GM18873 (cell line): ENCODE measurements at regions not wholly inside any gene's neighbourhood (a gene's known extent, or its start where the extent isn't known, plus 50 kb on each side); places are given as distances from the start of the nearest gene placed in this dataset.
"Not testable (repeated sequence)": the region's sequence is repeated elsewhere in the genome, so short reads cannot be mapped to it uniquely, and the experiment has no call there.

Experiments used
- ATAC-seq: cut with Tn5 transposase; IDR thresholded peaks from one replicate; pipeline ENCODE4 v1.9.1; 2021; ENCODE audit warnings: mild to moderate bottlenecking, moderate library complexity, moderate number of reproducible peaks; ENCODE audit not compliant: unreplicated experiment, low FRiP score

- no peak for ATAC-seq
Measured at GRCh38 chr14:86414146-86414545, 884.2 kb downstream of the FLRT2 start.

DNA sequence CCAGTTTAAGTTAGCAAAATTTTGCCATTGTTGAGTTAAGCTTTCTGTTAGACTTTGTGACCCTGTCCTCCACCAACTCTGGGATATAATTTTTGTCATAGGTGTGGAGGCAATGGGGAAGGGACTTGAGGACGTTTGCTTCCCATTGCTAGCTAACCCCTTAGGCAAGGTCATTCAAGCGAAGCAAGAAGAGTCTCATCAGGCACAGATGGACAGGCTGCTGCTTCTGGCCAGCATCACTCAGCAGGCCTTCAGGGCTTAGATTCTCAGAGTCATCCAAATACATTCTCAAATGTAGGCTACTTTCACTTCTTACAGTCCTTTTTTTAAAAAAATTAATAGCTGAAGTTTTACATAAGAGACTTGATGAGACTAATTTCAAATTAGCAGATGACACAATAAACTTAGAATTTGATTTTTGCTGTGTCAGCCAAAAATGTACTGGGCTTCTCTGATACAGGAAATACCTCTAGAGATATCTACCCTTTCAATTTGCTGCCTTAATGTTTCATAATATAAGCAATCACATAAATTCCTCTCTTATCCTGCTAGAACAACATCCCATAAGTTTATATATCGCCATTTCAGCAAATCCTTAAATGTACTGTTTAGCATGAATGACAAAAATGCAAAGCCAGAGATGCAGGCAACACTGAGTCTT is 875.2 kb downstream of the FLRT2 start:
- ATAC-seq = no peak

DNA sequence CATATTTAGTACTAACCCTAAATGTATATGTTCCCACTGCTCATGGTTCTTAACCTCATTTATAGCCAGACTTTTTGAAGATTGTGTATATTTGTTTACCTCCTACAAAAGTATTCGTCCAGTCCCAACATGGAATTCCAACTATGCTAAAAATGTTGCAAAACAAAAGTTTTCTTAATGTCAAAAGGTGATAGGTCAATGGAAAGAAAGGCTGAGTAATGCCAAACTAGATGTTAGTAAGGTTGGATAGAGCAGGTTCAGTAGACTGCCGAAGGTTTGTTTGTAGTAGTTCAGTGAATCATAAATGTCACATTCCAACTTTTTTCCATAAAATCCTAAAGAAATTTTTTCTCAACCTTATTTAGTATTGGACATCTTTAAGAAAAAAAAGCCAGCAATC is 874.5 kb downstream of the FLRT2 start:
- no peak for ATAC-seq

DNA sequence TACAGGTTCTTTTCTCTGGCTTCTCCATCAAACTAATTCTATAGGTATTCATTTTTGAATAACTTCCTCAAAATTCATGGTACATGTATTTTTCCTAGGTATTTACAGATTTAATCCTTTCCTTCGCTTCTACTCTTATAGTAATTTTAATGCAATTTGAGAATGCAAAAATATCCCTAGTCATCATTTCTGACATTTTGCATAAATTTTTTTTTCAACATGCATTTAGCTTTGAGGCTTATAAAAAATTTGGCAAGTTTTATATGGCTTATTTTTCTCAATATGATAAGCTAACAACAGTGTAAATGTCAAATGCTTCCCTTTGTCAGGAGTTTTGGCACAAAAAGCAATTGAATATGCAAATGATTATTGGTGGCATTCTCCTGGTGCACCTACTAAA is 872.6 kb downstream of the FLRT2 start:
- no peak for ATAC-seq

DNA sequence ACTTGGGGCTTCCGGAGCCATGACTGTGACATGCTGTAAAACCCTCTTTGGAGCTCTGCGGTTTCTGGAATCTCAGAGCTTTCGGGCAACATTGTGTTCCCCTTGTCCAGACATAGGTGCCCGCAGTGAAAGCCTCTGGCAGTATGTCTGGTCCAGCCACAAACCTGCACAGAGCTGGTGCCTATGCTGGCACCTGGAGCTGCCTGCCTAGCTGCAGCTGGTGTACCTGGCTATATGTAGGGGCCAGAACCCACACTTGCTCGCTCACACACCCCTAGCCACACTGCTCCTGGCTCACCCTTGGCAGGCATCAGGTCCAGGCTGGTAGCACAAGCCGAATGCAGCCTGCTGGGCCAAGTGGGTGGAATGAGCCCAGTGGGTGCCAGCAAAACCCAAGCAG is 861.1 kb downstream of the FLRT2 start:
- ATAC-seq = no peak

DNA sequence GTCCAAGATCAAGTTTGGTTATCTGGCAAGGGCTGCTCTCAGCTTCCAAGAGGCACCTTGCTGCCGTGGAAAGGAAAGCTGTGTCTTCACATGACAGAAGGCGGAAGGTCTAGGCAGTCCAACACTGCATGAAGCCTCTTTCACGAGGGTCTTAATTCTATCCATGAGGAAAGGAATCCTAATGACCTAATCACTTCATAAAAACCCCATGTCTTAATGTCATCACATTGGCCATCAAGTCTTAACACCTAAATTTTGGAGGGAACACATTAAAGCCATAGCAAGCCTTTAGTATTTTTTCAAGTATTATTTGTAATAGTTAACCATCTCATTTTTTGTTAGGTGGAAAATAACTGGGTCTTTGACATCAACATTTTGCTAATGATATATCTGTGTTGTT is 858.3 kb downstream of the FLRT2 start:
- ATAC-seq = no peak

GRCh38 chr14:86373886-86374285 is 843.9 kb downstream of the FLRT2 start:
- no peak for ATAC-seq

- no peak for ATAC-seq
Measured at GRCh38 chr14:86372402-86372801, 842.5 kb downstream of the FLRT2 start.

DNA sequence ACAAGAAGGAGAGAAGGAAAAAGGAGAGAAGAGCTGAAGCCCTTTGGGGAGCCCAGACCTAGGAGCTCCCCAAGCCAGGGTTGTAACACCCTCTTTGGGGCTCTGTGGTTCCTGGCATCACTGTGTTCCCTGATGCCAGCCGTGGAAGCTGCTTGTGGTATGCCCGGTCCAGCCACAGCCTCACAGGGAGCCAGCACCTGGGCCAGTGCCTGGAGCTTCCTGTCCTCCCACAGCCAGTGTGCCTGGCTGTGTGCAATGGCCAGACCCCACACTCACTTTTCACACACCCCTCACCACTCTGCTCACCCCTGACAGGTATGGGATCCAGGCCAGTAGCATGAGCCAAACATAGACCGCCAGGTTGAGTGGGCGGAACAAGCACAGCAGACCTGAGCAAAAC is 834.7 kb downstream of the FLRT2 start:
- ATAC-seq = no peak

DNA sequence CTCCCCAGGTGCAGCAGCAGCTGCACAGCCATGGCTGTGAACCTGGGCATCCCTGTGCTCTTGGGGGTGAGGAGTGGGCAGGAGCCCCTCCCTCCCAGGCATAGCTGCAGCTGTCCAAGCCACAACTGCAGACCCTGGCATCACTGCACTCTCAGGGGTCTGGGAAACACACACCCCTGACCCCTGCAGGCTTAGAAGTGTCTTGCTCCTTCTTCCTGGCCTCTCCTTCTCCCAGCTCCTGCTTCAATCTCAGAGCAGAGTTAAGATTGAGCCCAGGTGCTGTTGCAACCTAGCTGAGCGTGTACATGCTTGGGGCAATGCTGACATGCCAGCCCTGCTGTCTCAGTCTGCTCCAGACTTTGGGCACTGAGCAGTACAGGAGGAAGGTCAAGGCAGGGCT is 833.6 kb downstream of the FLRT2 start:
- no peak for ATAC-seq

- ATAC-seq = no peak
Measured at GRCh38 chr14:86363047-86363446, 833.1 kb downstream of the FLRT2 start.

- ATAC-seq = no peak
Measured at GRCh38 chr14:86357876-86358275, 827.9 kb downstream of the FLRT2 start.

DNA sequence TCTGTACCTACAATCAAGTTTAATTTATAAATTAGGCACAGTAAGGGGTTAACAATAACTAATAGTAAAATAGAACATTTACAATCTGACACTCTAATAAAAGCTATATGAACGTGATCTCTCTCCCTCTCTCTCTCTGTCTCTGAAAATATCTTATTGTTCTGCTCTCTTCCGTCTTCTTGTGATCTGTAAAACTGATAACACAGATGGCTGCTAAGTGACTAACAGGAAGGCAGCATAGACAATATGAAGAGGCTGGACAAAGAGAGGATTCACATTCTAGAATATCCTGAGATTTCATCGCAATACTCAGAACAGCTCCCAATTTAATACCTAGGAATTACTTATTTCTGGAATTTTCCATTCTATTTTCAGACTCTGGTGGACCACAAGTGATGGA is 827.2 kb downstream of the FLRT2 start:
- ATAC-seq = no peak

- no peak for ATAC-seq
Measured at GRCh38 chr14:86346818-86347384, 817.0 kb downstream of the FLRT2 start.

DNA sequence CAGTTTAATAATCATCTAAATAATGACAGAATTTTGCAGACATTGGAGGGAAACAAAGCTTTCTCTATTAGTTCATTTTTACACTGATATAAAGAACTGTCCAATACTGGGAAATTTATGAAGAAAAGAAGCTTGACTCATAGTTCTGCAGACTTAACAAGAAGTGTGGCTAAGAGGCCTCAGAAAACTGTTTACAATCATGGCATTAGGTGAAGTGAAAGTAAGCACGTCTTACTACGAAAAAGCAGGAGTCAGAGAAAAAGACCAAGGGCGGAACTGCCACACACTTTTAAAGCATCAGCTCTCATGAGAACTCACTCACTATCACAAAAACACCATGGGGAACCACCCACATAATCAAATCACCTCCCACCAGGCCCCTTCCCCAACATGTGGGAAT is 804.4 kb downstream of the FLRT2 start:
- no peak for ATAC-seq

DNA sequence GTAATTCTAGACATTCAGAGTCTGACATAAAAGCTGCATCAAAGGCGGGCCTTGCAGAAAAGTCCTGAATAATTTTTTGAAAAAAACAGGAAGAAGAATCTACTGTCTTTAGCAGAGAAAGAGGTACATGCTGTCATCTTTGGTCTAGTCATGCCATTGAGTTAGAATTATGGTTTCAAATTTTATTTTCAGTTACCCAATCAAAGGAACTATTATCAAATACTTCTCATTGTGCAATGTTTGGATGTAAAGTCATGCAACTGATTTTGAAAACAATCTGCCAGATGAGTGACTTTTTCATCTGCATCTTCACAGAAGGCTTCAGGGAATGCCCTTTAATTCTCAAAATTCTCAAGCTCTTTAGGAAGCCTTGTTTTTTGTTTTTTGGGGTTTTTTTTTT is 803.5 kb downstream of the FLRT2 start:
- no peak for ATAC-seq

DNA sequence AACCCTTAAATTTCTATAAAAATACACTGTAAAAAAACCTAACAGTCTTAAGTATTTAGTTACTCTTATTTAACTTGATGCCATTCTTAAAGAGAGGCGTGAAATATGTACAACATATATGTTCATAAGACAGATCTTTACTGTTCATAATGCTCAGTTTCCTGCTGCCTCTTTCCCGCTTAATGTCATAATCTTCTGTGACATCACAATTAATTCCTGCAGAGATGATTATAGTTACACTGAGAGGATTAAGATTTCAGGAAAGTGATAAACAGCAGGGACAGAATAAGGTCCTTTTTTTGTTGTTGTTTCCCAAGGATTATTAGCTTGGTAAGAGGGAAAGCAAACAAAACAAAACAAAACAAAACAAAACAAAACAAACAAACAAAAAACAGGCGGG is 801.4 kb downstream of the FLRT2 start:
- ATAC-seq = no peak

- ATAC-seq = no peak
Measured at GRCh38 chr14:86321151-86321550, 791.2 kb downstream of the FLRT2 start.

GRCh38 chr14:86312154-86312665 is 782.3 kb downstream of the FLRT2 start:
- not testable (repeated sequence) for ATAC-seq

DNA sequence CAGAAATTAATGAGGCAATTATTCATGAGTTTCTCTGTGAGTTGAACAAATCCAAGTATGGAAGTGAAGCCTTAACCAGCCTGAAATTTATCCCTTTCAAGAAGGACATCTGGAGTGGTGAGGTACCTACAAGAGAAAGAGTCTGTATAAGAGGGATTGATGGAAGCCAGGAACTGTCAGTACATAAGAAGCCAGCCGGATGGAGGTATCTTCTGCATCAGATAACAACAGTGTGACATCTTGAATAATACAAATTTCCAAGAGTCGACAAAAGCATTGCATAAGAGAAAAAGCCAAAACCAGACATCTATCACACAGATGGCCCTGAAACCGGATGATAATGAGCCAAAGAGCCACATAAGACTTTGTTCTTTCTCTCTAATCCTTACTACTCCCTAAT is 781.2 kb downstream of the FLRT2 start:
- ATAC-seq = no peak

GRCh38 chr14:86310611-86311010 is 780.7 kb downstream of the FLRT2 start:
- no peak for ATAC-seq

GRCh38 chr14:86310148-86310547 is 780.2 kb downstream of the FLRT2 start:
- no peak for ATAC-seq
